GM04504 (cell line): ENCODE measurements at regions not wholly inside any gene's neighbourhood (a gene's known extent, or its start where the extent isn't known, plus 50 kb on each side); places are given as distances from the start of the nearest gene placed in this dataset.

ENCODE experiments used
- DNase-seq: peaks from one replicate; pipeline ENCODE4 v3.0.0-alpha.2; 2012; ENCODE audit warnings: low read depth

GRCh38 chr6:165748390-165748789 is 85.3 kb upstream of the PDE10A start:
- no peak for DNase-seq

- no peak for DNase-seq
These were observed 84.9 kb upstream of the PDE10A start for GRCh38 chr6:165747963-165748362.

GRCh38 chr6:165746331-165746730 is 83.3 kb upstream of the PDE10A start:
- no peak for DNase-seq

- no peak for DNase-seq
These were observed 82.5 kb upstream of the PDE10A start for GRCh38 chr6:165745492-165745891.

- no peak for DNase-seq
These were observed 81.7 kb upstream of the PDE10A start for GRCh38 chr6:165744555-165745228.

- no peak for DNase-seq
These were observed 80.4 kb upstream of the PDE10A start for GRCh38 chr6:165743366-165743898.

- no peak for DNase-seq
These were observed 79.0 kb upstream of the PDE10A start for GRCh38 chr6:165742047-165742446.

GRCh38 chr6:165737396-165737795 is 74.4 kb upstream of the PDE10A start:
- DNase-seq, result no peak

- no peak for DNase-seq
These were observed 72.0 kb upstream of the PDE10A start for GRCh38 chr6:165735065-165735464.

GRCh38 chr6:165733489-165733791 is 70.4 kb upstream of the PDE10A start:
- DNase-seq, result no peak

- DNase-seq, result no peak
These were observed 69.9 kb upstream of the PDE10A start for GRCh38 chr6:165732696-165733488.

GRCh38 chr6:165729307-165729936 is 66.4 kb upstream of the PDE10A start:
- no peak for DNase-seq

- no peak for DNase-seq
These were observed 65.2 kb upstream of the PDE10A start for GRCh38 chr6:165728216-165728615.

GRCh38 chr6:165726965-165727381 is 63.9 kb upstream of the PDE10A start:
- no peak for DNase-seq

- DNase-seq, result no peak
These were observed 63.3 kb upstream of the PDE10A start for GRCh38 chr6:165726290-165726875.

- no peak for DNase-seq
These were observed 62.2 kb upstream of the PDE10A start for GRCh38 chr6:165725201-165725600.

- DNase-seq, result no peak
These were observed 60.3 kb upstream of the PDE10A start for GRCh38 chr6:165723326-165723725.

- DNase-seq, result no peak
These were observed 59.0 kb upstream of the PDE10A start for GRCh38 chr6:165722022-165722421.

- DNase-seq, result no peak
These were observed 58.3 kb upstream of the PDE10A start for GRCh38 chr6:165721356-165721755.

GRCh38 chr6:165718491-165718891 is 55.5 kb upstream of the PDE10A start:
- DNase-seq, result no peak

GRCh38 chr6:165717732-165718465 is 54.9 kb upstream of the PDE10A start:
- no peak for DNase-seq

GRCh38 chr6:165716886-165717285 is 53.8 kb upstream of the PDE10A start:
- DNase-seq, result no peak
